Lung (tissue), 11 donors: ENCODE measurements at regions not wholly inside any gene's neighbourhood (a gene's known extent, or its start where the extent isn't known, plus 50 kb on each side); places are given as distances from the start of the nearest gene placed in this dataset.

Source experiments
- ATAC-seq: fragments of 200-7000 bp; cut with Tn5 transposase; one replicate; pipeline ENCODE4 v1.9.1; 2020; ENCODE audit warnings: moderate number of reproducible peaks; ENCODE audit not compliant: insufficient read depth, low FRiP score
- DNase-seq, 3 donors: peaks; one replicate each; pipeline ENCODE4 v3.0.0-alpha.2; 2013 to 2017
- H3K27ac ChIP-seq, 2 donors: one replicate each; pipeline ENCODE4 v1.5.1; 2013; ENCODE audit warnings: mild to moderate bottlenecking in 2 of 2, moderate library complexity in 2 of 2, control low read depth in 1 of 2, inconsistent platforms in 1 of 2, low read depth in 1 of 2, low read length in 1 of 2
- H3K27me3 ChIP-seq, 3 donors: one replicate each; pipeline ENCODE4 v1.5.1; 2013; ENCODE audit warnings: low read length in 2 of 3; ENCODE audit not compliant: control insufficient read depth in 3 of 3, insufficient read depth in 3 of 3
- H3K36me3 ChIP-seq, 4 donors: one replicate each; pipeline ENCODE4 v1.5.1; 2013; ENCODE audit warnings: low read length in 4 of 4, mild to moderate bottlenecking in 1 of 4, moderate library complexity in 1 of 4; ENCODE audit not compliant: control insufficient read depth in 4 of 4, insufficient read depth in 4 of 4
- H3K4me1 ChIP-seq, 5 donors: one replicate each; pipeline ENCODE4 v1.5.1; 2013; ENCODE audit warnings: low read length in 5 of 5, mild to moderate bottlenecking in 2 of 5, moderate library complexity in 1 of 5; ENCODE audit not compliant: control insufficient read depth in 5 of 5, insufficient read depth in 5 of 5
- H3K4me3 ChIP-seq: one replicate; pipeline ENCODE4 v1.5.1; 2013; ENCODE audit warnings: mild to moderate bottlenecking, control low read depth, moderate library complexity
- H3K9ac ChIP-seq, 2 donors: one replicate each; pipeline ENCODE4 v1.5.1; 2013; ENCODE audit warnings: low read length in 2 of 2, control low read depth in 1 of 2; ENCODE audit not compliant: insufficient read depth in 1 of 2
- H3K9me3 ChIP-seq, 4 donors: one replicate each; pipeline ENCODE4 v1.5.1; 2013; ENCODE audit warnings: low read length in 3 of 4, mild to moderate bottlenecking in 1 of 4, moderate library complexity in 1 of 4; ENCODE audit not compliant: control insufficient read depth in 4 of 4, insufficient read depth in 3 of 4
- WGBS, 2 donors: extraction: QIAGEN DNeasy Blood & Tissue Kit; methylation state at CpG; one replicate each; pipeline ENCODE4 v1.1.7; 2013; 5-methylcytosine and 5-hydroxymethylcytosine counted together
- TF ChIP-seq, protein P1 (sequence below): IDR thresholded peaks from 2 replicates; pipeline ENCODE4 v1.5.1; 2012; ENCODE audit warnings: mild to moderate bottlenecking; ENCODE audit errors: control extremely low read depth, extremely low read depth
- donor health status: control.
- donor health status: control.
- donor health status: Bipolar disorder and iron deficiency.
- donor health status: healthy.
- donor health status: DM: yes; HTN: yes; CAD: no.

DNA sequence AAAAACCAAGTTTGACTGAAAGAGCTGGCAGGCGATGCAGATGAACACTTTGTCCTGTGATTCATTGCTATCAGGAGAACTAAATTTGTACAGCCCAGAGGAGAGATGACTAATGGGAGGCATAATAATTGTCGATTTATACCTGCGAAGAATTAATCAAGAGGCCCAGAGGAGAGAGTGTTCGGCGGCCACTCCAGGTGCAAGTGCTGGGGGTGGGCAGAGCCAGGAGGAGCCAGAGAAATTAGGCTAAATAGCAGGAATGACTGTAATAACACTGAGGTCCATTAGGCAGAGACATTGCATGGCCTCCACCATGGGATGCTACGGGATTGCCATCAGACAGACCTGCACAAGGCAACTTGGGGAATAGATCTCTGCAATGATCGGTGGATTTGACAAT, 107.7 kb upstream of the UQCRFS1 start:
- 81 to 93% methylated on average over 7 of the region's 7 CpGs for WGBS, 2 donors
- no peak for DNase-seq
- H3K36me3 ChIP-seq: no peaks in the 10 kb centered on the region
- no peak for ATAC-seq
- no peak overlapping the region for H3K4me3 ChIP-seq
- H3K9ac ChIP-seq: no peak overlapping the region
- TF ChIP-seq, protein P1, sequence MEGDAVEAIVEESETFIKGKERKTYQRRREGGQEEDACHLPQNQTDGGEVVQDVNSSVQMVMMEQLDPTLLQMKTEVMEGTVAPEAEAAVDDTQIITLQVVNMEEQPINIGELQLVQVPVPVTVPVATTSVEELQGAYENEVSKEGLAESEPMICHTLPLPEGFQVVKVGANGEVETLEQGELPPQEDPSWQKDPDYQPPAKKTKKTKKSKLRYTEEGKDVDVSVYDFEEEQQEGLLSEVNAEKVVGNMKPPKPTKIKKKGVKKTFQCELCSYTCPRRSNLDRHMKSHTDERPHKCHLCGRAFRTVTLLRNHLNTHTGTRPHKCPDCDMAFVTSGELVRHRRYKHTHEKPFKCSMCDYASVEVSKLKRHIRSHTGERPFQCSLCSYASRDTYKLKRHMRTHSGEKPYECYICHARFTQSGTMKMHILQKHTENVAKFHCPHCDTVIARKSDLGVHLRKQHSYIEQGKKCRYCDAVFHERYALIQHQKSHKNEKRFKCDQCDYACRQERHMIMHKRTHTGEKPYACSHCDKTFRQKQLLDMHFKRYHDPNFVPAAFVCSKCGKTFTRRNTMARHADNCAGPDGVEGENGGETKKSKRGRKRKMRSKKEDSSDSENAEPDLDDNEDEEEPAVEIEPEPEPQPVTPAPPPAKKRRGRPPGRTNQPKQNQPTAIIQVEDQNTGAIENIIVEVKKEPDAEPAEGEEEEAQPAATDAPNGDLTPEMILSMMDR: no peak
- no peak overlapping the region for H3K27ac ChIP-seq
- H3K27me3 ChIP-seq: no peaks in the 10 kb centered on the region
- H3K4me1 ChIP-seq: no peaks in the 10 kb centered on the region
- no peaks in the 10 kb centered on the region for H3K9me3 ChIP-seq

DNA sequence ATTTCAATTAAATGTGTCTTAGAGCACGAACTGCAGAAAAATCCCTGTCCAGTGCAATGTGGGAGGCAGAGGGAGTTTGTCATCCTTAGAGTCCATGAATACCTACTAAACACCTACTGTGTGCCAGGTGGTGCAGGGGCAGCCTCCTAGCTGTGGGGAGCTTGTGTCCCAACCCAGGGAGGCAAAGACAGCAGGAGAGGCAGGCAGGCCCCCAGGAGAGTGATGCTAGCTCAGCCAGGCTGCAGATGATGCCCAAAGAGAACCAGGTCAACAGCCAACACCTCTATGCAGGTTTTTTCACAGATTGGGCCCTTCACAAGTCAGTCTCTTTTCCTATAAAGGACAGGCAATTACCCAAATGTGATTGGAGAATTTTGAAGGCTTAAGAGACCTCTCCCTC, 108.2 kb upstream of the UQCRFS1 start:
- no peak for ATAC-seq
- WGBS, 2 donors: 60 to 71% methylated on average over 1 of the region's 1 CpG

DNA sequence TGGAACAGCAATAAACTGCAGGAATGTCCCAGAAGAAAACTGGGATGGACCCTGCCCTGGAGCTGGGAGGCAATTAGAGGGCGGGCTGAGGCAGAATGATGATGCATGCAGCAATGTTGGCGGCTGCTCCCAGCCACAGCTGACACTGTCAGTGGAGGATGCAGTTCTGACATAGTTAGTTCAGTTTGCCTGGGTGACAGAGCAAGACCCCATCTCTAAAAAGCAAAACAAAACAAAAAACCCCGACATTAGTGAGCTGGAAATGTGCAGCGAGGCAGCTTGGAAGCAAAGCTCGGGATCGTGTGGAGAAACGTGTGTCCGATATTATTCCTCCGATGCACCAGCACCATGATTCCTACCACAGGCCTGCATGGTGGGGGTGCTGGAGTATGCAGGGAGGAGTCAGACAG, 110.1 kb upstream of the UQCRFS1 start:
- Histone ChIP-seq H3K4me3 (no peak overlapping the region), H3K27me3 (no peaks in the 10 kb centered on the region), H3K9me3 (peaks cover 0 to 6% (median 0%) of the 10 kb centered on the region in 4 donors), H3K27ac (no peak overlapping the region), H3K4me1 (no peaks in the 10 kb centered on the region), H3K9ac (no peak overlapping the region), H3K36me3 (no peaks in the 10 kb centered on the region)
- WGBS, 2 donors: 80 to 84% methylated on average over 9 of the region's 9 CpGs
- no peak for DNase-seq
- ATAC-seq: no peak
- TF ChIP-seq, protein P1: no peak

More for the DNA sequence above, 108.2 kb upstream of the UQCRFS1 start:
- no peaks in the 10 kb centered on the region for H3K9me3 ChIP-seq
- DNase-seq: no peak
- no peaks in the 10 kb centered on the region for H3K27me3 ChIP-seq
- H3K9ac ChIP-seq: no peak overlapping the region
- H3K4me3 ChIP-seq: no peak overlapping the region
- TF ChIP-seq, protein P1: no peak
- no peaks in the 10 kb centered on the region for H3K36me3 ChIP-seq
- H3K27ac ChIP-seq: no peak overlapping the region
- no peaks in the 10 kb centered on the region for H3K4me1 ChIP-seq

DNA sequence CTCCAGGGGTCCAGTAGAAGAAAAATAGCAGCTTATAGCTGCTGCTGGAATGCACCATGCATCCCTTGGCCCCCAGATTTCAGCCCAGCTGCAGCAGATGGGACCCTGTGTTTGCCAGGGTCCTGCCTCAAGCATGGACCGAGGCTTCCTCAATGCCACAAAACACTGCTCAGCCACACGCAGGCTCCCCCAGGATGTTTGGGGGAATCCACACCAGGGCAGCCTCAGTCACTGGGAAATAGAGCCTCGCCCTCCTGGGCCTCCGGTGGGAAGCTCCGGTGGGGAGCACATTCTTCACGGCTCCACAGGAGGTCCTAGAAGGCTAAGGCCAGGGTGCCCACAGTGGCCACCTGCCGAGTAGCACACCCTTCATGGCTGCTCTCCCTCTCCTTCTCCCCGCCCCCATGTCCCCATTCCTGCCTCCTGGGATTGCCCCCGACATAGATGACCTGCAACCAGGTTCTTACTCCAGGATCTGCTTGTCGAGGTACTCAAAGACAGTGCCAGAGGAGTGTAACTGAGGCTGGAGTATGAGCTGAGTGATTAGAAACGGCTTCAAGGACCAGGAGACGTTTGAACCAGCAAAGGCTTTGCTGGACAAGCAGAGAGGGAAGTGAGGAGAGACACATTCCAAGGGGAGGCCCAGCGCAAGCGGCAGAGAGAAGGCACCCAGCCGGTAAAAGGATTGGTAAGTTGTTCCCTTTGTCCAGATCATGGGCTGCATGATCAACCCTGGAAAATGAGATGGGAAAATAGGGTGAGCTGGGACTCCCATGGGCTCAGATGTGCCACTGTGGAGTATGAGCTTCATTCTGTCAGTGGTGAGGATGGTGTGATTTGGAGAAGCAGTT, 110.7 kb upstream of the UQCRFS1 start:
- Histone ChIP-seq H3K9ac (no peak overlapping the region), H3K4me1 (no peaks in the 10 kb centered on the region), H3K27me3 (no peaks in the 10 kb centered on the region), H3K4me3 (no peak overlapping the region), H3K9me3 (peaks cover 0 to 8% (median 0%) of the 10 kb centered on the region in 4 donors), H3K36me3 (no peaks in the 10 kb centered on the region), H3K27ac (no peak overlapping the region)
- TF ChIP-seq, protein P1: no peak
- no peak for ATAC-seq
- 75 to 81% methylated on average over 15 of the region's 15 CpGs for WGBS, 2 donors
- no peak for DNase-seq
